A673 (cell line): ENCODE measurements at regions not wholly inside any gene's neighbourhood (a gene's known extent, or its start where the extent isn't known, plus 50 kb on each side); places are given as distances from the start of the nearest gene placed in this dataset.

Experiments used
- BruUV-seq: library from RNA; stranded (reverse); fragments of 400-500 nt; replicated peaks from 2 replicates; lab custom pipeline; 2021; lab: Mats Ljungman, UMichigan
- CTCF ChIA-PET: fragments of 300-600 bp; sonication (Branson Sonifier 250); formaldehyde crosslinking; loops from one replicate; lab custom pipeline; 2022; ENCODE audit warnings: antibody characterized with exemption; lab: Charles Lee
- POLR2A ChIA-PET: fragments of 300-600 bp; sonication (Branson Sonifier 250); formaldehyde crosslinking; loops from one replicate; lab custom pipeline; 2022; ENCODE audit warnings: antibody characterized with exemption; ENCODE audit not compliant: low non-redundant PET; lab: Charles Lee
- DNase-seq: peaks from one replicate; pipeline ENCODE4 v3.0.0-alpha.2; 2015; ENCODE audit warnings: low spot score
- H3K27ac ChIP-seq: fragments of 200-600 bp; sonication (generic); 2 replicates; pipeline ENCODE4 v1.5.1; 2016; ENCODE audit warnings: mixed run types, low read depth, mild to moderate bottlenecking, mixed read lengths, antibody characterized with exemption, low read length; ENCODE audit not compliant: poor library complexity, severe bottlenecking
- H3K27me3 ChIP-seq: fragments of 200-600 bp; sonication (generic); replicated peaks from 2 replicates; pipeline ENCODE4 v1.6.1; 2017; ENCODE audit warnings: mixed run types, low read depth, mild to moderate bottlenecking, mixed read lengths, antibody characterized with exemption, low read length; ENCODE audit not compliant: insufficient read depth, poor library complexity
- H3K36me3 ChIP-seq: fragments of 200-600 bp; sonication (generic); 2 replicates; pipeline ENCODE4 v1.6.1; 2016; ENCODE audit warnings: mixed run types, mild to moderate bottlenecking, mixed read lengths, antibody characterized with exemption, low read length; ENCODE audit not compliant: insufficient read depth, poor library complexity, severe bottlenecking
- H3K4me1 ChIP-seq: fragments of 200-600 bp; sonication (generic); 2 replicates; pipeline ENCODE4 v1.6.1; 2017; ENCODE audit warnings: mixed run types, mild to moderate bottlenecking, mixed read lengths, antibody characterized with exemption, low read length; ENCODE audit not compliant: insufficient read depth, poor library complexity, severe bottlenecking
- H3K4me3 ChIP-seq: fragments of 200-600 bp; sonication (generic); 2 replicates; pipeline ENCODE4 v1.5.1; 2016; ENCODE audit warnings: low read depth, mixed run types, mild to moderate bottlenecking, mixed read lengths, low read length; ENCODE audit not compliant: poor library complexity, severe bottlenecking
- H3K9me3 ChIP-seq: fragments of 200-600 bp; sonication (generic); 2 replicates; pipeline ENCODE4 v1.6.1; 2016; ENCODE audit warnings: mixed run types, low read depth, mild to moderate bottlenecking, mixed read lengths, antibody characterized with exemption, low read length; ENCODE audit not compliant: poor library complexity, severe bottlenecking
- CTCF ChIP-seq: fragments of 300-800, 200-600 bp; sonication (generic); conservative IDR thresholded peaks from 2 replicates; pipeline ENCODE4 v1.5.1; 2017; ENCODE audit warnings: low read depth, mild to moderate bottlenecking, antibody characterized with exemption, low read length, moderate library complexity, mixed read lengths
- EZH2 ChIP-seq: fragments of 200-600 bp; sonication (generic); IDR thresholded peaks from 2 replicates; pipeline ENCODE4 v1.6.1; 2017; ENCODE audit warnings: borderline replicate concordance, low read depth, mild to moderate bottlenecking, mixed read lengths, antibody characterized with exemption, low read length; ENCODE audit not compliant: poor library complexity, severe bottlenecking
- intact Hi-C: fragments of 100-400 bp; cut with micrococcal nuclease; formaldehyde crosslinking; loops from one replicate; pipeline ENCODE4 v1.10.0; 2022; ENCODE audit not compliant: unreplicated experiment

- intact Hi-C loops = loop anchor here (5.0 kb wide), 1 partner anchor 121 kb away; no protein-coding TSS in a partner anchor
- H3K27ac ChIP-seq = no peak overlapping the region
Observed at GRCh38 chr13:109273326-109273751, 513.0 kb downstream of the IRS2 start.

GRCh38 chr13:109272595-109273325 is 513.6 kb downstream of the IRS2 start:
- BruUV-seq = TSS peak; percentile 83
- TF ChIP-seq EZH2 (no peak), CTCF (no peak)
- ChIA-PET POLR2A (interaction anchor here (0.6 kb wide), 1 partner anchor 1443 kb away, joined by 4 read pairs; no protein-coding TSS in a partner anchor), CTCF (no interaction called here)
- Histone ChIP-seq H3K4me3 (peak overlapping the region; percentile 30), H3K9me3 (no peaks in the 10 kb centered on the region), H3K4me1 (peaks cover 18% of the 10 kb centered on the region), H3K36me3 (no peaks in the 10 kb centered on the region), H3K27ac (peak overlapping the region; percentile 44), H3K27me3 (no peaks in the 10 kb centered on the region)
- intact Hi-C loops = loop anchor here (5.0 kb wide), 1 partner anchor 120 kb away; no protein-coding TSS in a partner anchor
- DNase-seq = no peak

More at GRCh38 chr13:109273326-109273751, 513.0 kb downstream of the IRS2 start:
- H3K9me3 ChIP-seq = no peaks in the 10 kb centered on the region
- TF ChIP-seq EZH2 (no peak), CTCF (no peak)
- peak overlapping the region; percentile 18 for H3K4me3 ChIP-seq
- H3K27me3 ChIP-seq = no peaks in the 10 kb centered on the region
- peaks cover 18% of the 10 kb centered on the region for H3K4me1 ChIP-seq
- POLR2A ChIA-PET = no interaction called here
- DNase-seq = no peak
- CTCF ChIA-PET = no interaction called here
- H3K36me3 ChIP-seq = no peaks in the 10 kb centered on the region
- BruUV-seq = no TSS peak

- POLR2A ChIA-PET = interaction anchor here (0.6 kb wide), 1 partner anchor 1443 kb away, joined by 4 read pairs; no protein-coding TSS in a partner anchor
Observed at GRCh38 chr13:109271555-109272541, 514.5 kb downstream of the IRS2 start.

More at GRCh38 chr13:109271555-109272541, 514.5 kb downstream of the IRS2 start:
- no peaks in the 10 kb centered on the region for H3K27me3 ChIP-seq
- peak overlapping the region; percentile 30 for H3K4me3 ChIP-seq
- intact Hi-C loops = loop anchor here (5.0 kb wide), 1 partner anchor 120 kb away; no protein-coding TSS in a partner anchor
- CTCF ChIA-PET = no interaction called here
- peaks cover 18% of the 10 kb centered on the region for H3K4me1 ChIP-seq
- H3K36me3 ChIP-seq = no peaks in the 10 kb centered on the region
- H3K9me3 ChIP-seq = no peaks in the 10 kb centered on the region
- peak; percentile 93 for DNase-seq
- peak overlapping the region; percentile 49 for H3K27ac ChIP-seq
- BruUV-seq = TSS peak; percentile 96
- no peak for TF ChIP-seq CTCF
